ENCODE measurements at regions not wholly inside any gene's neighbourhood (a gene's known extent, or its start where the extent isn't known, plus 50 kb on each side); places are given as distances from the start of the nearest gene placed in this dataset.

DNA sequence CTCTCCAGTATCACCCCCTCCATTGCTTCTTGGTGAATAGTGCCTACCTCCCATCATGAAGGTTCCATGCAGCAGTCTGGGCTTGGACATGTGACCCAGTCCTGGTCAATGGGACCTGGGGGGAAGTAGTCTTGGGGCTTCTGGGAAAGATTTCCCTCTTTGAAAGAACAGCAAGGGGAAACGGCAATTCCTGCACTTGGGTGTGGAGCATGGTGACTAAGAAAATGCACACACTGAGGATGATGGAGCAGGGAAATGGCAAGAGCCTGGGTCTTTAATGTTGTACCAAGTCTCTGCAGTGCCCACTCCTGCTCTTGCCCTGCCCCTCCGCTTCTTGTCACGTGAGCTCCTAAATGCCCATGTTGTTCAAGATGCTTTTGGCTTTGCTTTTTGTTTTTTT, 131.4 kb upstream of the SIX2 start:
- TF ChIP-seq, protein P1, sequence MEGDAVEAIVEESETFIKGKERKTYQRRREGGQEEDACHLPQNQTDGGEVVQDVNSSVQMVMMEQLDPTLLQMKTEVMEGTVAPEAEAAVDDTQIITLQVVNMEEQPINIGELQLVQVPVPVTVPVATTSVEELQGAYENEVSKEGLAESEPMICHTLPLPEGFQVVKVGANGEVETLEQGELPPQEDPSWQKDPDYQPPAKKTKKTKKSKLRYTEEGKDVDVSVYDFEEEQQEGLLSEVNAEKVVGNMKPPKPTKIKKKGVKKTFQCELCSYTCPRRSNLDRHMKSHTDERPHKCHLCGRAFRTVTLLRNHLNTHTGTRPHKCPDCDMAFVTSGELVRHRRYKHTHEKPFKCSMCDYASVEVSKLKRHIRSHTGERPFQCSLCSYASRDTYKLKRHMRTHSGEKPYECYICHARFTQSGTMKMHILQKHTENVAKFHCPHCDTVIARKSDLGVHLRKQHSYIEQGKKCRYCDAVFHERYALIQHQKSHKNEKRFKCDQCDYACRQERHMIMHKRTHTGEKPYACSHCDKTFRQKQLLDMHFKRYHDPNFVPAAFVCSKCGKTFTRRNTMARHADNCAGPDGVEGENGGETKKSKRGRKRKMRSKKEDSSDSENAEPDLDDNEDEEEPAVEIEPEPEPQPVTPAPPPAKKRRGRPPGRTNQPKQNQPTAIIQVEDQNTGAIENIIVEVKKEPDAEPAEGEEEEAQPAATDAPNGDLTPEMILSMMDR (IDR thresholded peaks at IDR 0.05), result no peak
- no peak for TF ChIP-seq POLR2A (IDR thresholded peaks at IDR 0.05)

Measured in esophagus squamous epithelium (tissue), 4 donors.